HepG2 (cell line): ENCODE measurements at regions not wholly inside any gene's neighbourhood (a gene's known extent, or its start where the extent isn't known, plus 50 kb on each side); places are given as distances from the start of the nearest gene placed in this dataset.

Experiments
- ATAC-seq: fragments of 200-7000 bp; cut with Tn5 transposase; 3 replicates; pipeline ENCODE4 v1.9.1; 2020; ENCODE audit warnings: mild to moderate bottlenecking, moderate library complexity
- BruUV-seq: library from RNA; stranded (reverse); fragments of 400-500 nt; replicated peaks from 2 replicates; lab custom pipeline; 2021; lab: Mats Ljungman, UMichigan
- CTCF ChIA-PET: fragments of 300-600 bp; formaldehyde crosslinking; extraction: SDS; loops from one replicate; lab custom pipeline; 2021; ENCODE audit warnings: low total read pairs, inconsistent platforms, low intra/inter-chr PET ratio; lab: Yijun Ruan, JAX
- POLR2A ChIA-PET: fragments of 350-600 bp; sonication (Branson Sonifier 250); formaldehyde crosslinking; loops from one replicate; lab custom pipeline; 2020; ENCODE audit warnings: antibody characterized with exemption, inconsistent platforms; lab: Yijun Ruan, JAX
- DNase-seq: peaks from one replicate; pipeline ENCODE4 v3.0.0-alpha.2; 2015; ENCODE audit warnings: low spot score
- FAIRE-seq: peaks from 3 replicates; lab custom pipeline; 2011; peaks lifted over from hg19 to GRCh38; lab: Jason Lieb, UNC
- H2AFZ ChIP-seq: one replicate; pipeline ENCODE4 v1.6.1; 2011; ENCODE audit warnings: low read length, inconsistent platforms
- H3K27ac ChIP-seq: fragments of 300-600 bp; 3 replicates; pipeline ENCODE4 v1.8.0; 2011; ENCODE audit warnings: mixed run types, mild to moderate bottlenecking, mixed read lengths, low read length, inconsistent platforms; ENCODE audit not compliant: insufficient read depth; ENCODE audit errors: extremely low read length
- H3K27me3 ChIP-seq, 2 experiments: fragments of 200-600 bp in 1 of 2; 2 replicates in 1 of 2; 3 replicates in 1 of 2; pipeline versions ENCODE4 v1.6.0 to v1.8.0; 2011; ENCODE audit warnings: low read length in 2 of 2, mild to moderate bottlenecking in 2 of 2, moderate library complexity in 2 of 2, inconsistent platforms in 1 of 2; ENCODE audit not compliant: insufficient read depth in 2 of 2, control insufficient read depth in 1 of 2
- H3K36me3 ChIP-seq, 2 experiments: fragments of 200-600 bp in 1 of 2; replicated peaks in 1 of 2; 2 replicates in 1 of 2; 3 replicates in 1 of 2; pipeline versions ENCODE4 v1.5.1 to v1.8.0; 2011; ENCODE audit warnings: low read length in 2 of 2, inconsistent platforms in 1 of 2; ENCODE audit not compliant: insufficient read depth in 2 of 2, control insufficient read depth in 1 of 2
- H3K4me1 ChIP-seq: 2 replicates; pipeline ENCODE4 v1.5.1; 2012; ENCODE audit warnings: low read length, inconsistent platforms; ENCODE audit not compliant: insufficient read depth
- H3K4me2 ChIP-seq: 2 replicates; pipeline ENCODE4 v1.6.0; 2011; ENCODE audit warnings: low read depth, low read length, inconsistent platforms
- H3K4me3 ChIP-seq, 3 experiments: fragments of 200-600 bp in 1 of 3; sonication (generic), shearing (Covaris generic) in 1 of 3; replicated peaks in 1 of 3; 2 replicates each; pipeline ENCODE4 v1.5.1; 2011 to 2016; ENCODE audit warnings: low read length in 3 of 3, inconsistent platforms in 2 of 3, low read depth in 2 of 3, mild to moderate bottlenecking in 2 of 3, control low read depth in 1 of 3, mixed read lengths in 1 of 3; ENCODE audit not compliant: insufficient read depth in 1 of 3
- H3K79me2 ChIP-seq: one replicate; pipeline ENCODE4 v1.6.1; 2011; ENCODE audit warnings: low read length, inconsistent platforms; ENCODE audit not compliant: insufficient read depth
- H3K9ac ChIP-seq: 2 replicates; pipeline ENCODE4 v1.6.0; 2011; ENCODE audit warnings: mild to moderate bottlenecking, low read depth, low read length, inconsistent platforms; ENCODE audit not compliant: insufficient read depth
- H3K9me3 ChIP-seq: 2 replicates; pipeline ENCODE4 v1.5.1; 2012; ENCODE audit warnings: mild to moderate bottlenecking, low read length
- H4K20me1 ChIP-seq: 2 replicates; pipeline ENCODE4 v1.6.0; 2011; ENCODE audit warnings: inconsistent platforms, mild to moderate bottlenecking, low read length, moderate library complexity; ENCODE audit not compliant: insufficient read depth
- ATF2 ChIP-seq: sonication (generic); formaldehyde crosslinking; IDR thresholded peaks from 2 replicates; pipeline ENCODE4 v1.4.0; 2020; ENCODE audit warnings: missing genetic modification reagents
- HNF4G ChIP-seq, 2 experiments: sonication (generic) in 1 of 2; formaldehyde crosslinking in 1 of 2; IDR thresholded peaks; 2 replicates each; pipeline versions ENCODE4 v1.4.0 to v1.6.1; 2011 to 2020; ENCODE audit warnings: borderline replicate concordance in 2 of 2, low read depth in 2 of 2, mild to moderate bottlenecking in 2 of 2, low read length in 1 of 2, missing genetic modification reagents in 1 of 2, moderate library complexity in 1 of 2
- HNRNPK ChIP-seq: fragments of 200-400 bp; formaldehyde crosslinking; IDR thresholded peaks from 2 replicates; pipeline ENCODE4 v1.6.1; 2018; ENCODE audit warnings: low read length, low read depth, moderate library complexity, mild to moderate bottlenecking; ENCODE audit not compliant: poor library complexity, severe bottlenecking
- KDM6A ChIP-seq: IDR thresholded peaks from 2 replicates; pipeline ENCODE4 v1.6.1; 2016; ENCODE audit warnings: low read depth
- PREB ChIP-seq: sonication (generic); formaldehyde crosslinking; IDR thresholded peaks from 2 replicates; pipeline ENCODE4 v1.4.0; 2020; ENCODE audit warnings: missing genetic modification reagents
- TCF7L2 ChIP-seq: IDR thresholded peaks from 2 replicates; pipeline ENCODE4 v1.6.1; 2011; ENCODE audit warnings: mild to moderate bottlenecking, low read depth, low read length, moderate library complexity
- ZFX ChIP-seq: sonication (generic); formaldehyde crosslinking; IDR thresholded peaks from 2 replicates; pipeline ENCODE4 v1.4.0; 2020; ENCODE audit warnings: mild to moderate bottlenecking, low read depth, missing genetic modification reagents, moderate library complexity
- ZNF577 ChIP-seq: sonication (generic); formaldehyde crosslinking; IDR thresholded peaks from 2 replicates; pipeline ENCODE4 v1.4.0; 2020; ENCODE audit warnings: mild to moderate bottlenecking, low read depth, missing genetic modification reagents, borderline replicate concordance
- ZNF75D ChIP-seq: sonication (generic); formaldehyde crosslinking; IDR thresholded peaks from 2 replicates; pipeline ENCODE4 v1.8.1; 2023; ENCODE audit warnings: missing genetic modification reagents, mild to moderate bottlenecking, borderline replicate concordance
- WGBS: methylation state at CpG from one replicate; pipeline ENCODE4 v1.1.6; 2017; ENCODE audit warnings: low lambda C conversion rate; 5-methylcytosine and 5-hydroxymethylcytosine counted together
- in situ Hi-C: cut with HindIII; loops from 2 replicates; pipeline ENCODE4 v1.10.0; 2017; ENCODE audit warnings: low pct_unique_long_range_greater_than_20kb; ENCODE audit not compliant: extremely low pct_ligation_motif_present
- intact Hi-C: fragments of 100-400 bp; cut with micrococcal nuclease; formaldehyde crosslinking; loops from one replicate; pipeline ENCODE4 v1.10.0; 2022; ENCODE audit not compliant: unreplicated experiment
- TF ChIP-seq, protein P1 (sequence below), 2 experiments: fragments of 450-650 bp in 1 of 2; sonication (generic) in 1 of 2; formaldehyde crosslinking in 1 of 2; IDR thresholded peaks; 2 replicates each; pipeline versions ENCODE4 v1.6.1 to v1.8.0; 2016 to 2022; ENCODE audit warnings: antibody characterized with exemption in 1 of 2, mild to moderate bottlenecking in 1 of 2, missing genetic modification reagents in 1 of 2
- TF ChIP-seq, protein P2 (sequence below): fragments of 450-650 bp; IDR thresholded peaks from 2 replicates; pipeline ENCODE4 v1.6.1; 2017

- Histone ChIP-seq H3K9me3 (no peaks in the 10 kb centered on the region), H3K27me3 (no peaks in the 10 kb centered on the region), H2AFZ (no peak overlapping the region), H3K36me3 (no peaks in the 10 kb centered on the region), H3K9ac (no peak overlapping the region), H3K79me2 (no peaks in the 10 kb centered on the region), H3K27ac (no peak overlapping the region), H4K20me1 (no peaks in the 10 kb centered on the region), H3K4me2 (no peak overlapping the region), H3K4me1 (no peaks in the 10 kb centered on the region), H3K4me3 (no peak overlapping the region)
- FAIRE-seq (no peak), ATAC-seq (no peak), DNase-seq (no peak)
- intact Hi-C loops: no loop called here
- BruUV-seq: no TSS peak
- whole genome bisulfite sequencing: 3% methylated on average over 2 of the region's 2 CpGs
- TF ChIP-seq ZNF577 (no peak), ZFX (no peak), ZNF75D (CRISPR knock-in tag) (no peak), TCF7L2 (no peak), HNRNPK (no peak), KDM6A (CRISPR knock-in tag) (no peak), PREB (CRISPR knock-in tag) (no peak), HNF4G (IDR thresholded peaks at IDR 0.05; ENCODE audit: borderline replicate concordance, low read depth, low read length) (no peak), HNF4G (CRISPR knock-in tag; IDR thresholded peaks at IDR 0.05; ENCODE audit: borderline replicate concordance, low read depth) (no peak), ATF2 (CRISPR knock-in tag) (no peak)
- TF ChIP-seq, protein P1, sequence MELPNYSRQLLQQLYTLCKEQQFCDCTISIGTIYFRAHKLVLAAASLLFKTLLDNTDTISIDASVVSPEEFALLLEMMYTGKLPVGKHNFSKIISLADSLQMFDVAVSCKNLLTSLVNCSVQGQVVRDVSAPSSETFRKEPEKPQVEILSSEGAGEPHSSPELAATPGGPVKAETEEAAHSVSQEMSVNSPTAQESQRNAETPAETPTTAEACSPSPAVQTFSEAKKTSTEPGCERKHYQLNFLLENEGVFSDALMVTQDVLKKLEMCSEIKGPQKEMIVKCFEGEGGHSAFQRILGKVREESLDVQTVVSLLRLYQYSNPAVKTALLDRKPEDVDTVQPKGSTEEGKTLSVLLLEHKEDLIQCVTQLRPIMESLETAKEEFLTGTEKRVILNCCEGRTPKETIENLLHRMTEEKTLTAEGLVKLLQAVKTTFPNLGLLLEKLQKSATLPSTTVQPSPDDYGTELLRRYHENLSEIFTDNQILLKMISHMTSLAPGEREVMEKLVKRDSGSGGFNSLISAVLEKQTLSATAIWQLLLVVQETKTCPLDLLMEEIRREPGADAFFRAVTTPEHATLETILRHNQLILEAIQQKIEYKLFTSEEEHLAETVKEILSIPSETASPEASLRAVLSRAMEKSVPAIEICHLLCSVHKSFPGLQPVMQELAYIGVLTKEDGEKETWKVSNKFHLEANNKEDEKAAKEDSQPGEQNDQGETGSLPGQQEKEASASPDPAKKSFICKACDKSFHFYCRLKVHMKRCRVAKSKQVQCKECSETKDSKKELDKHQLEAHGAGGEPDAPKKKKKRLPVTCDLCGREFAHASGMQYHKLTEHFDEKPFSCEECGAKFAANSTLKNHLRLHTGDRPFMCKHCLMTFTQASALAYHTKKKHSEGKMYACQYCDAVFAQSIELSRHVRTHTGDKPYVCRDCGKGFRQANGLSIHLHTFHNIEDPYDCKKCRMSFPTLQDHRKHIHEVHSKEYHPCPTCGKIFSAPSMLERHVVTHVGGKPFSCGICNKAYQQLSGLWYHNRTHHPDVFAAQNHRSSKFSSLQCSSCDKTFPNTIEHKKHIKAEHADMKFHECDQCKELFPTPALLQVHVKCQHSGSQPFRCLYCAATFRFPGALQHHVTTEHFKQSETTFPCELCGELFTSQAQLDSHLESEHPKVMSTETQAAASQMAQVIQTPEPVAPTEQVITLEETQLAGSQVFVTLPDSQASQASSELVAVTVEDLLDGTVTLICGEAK (IDR thresholded peaks at IDR 0.05): no peak
- TF ChIP-seq, protein P1 (CRISPR knock-in tag; IDR thresholded peaks at IDR 0.05): no peak
- TF ChIP-seq, protein P2, sequence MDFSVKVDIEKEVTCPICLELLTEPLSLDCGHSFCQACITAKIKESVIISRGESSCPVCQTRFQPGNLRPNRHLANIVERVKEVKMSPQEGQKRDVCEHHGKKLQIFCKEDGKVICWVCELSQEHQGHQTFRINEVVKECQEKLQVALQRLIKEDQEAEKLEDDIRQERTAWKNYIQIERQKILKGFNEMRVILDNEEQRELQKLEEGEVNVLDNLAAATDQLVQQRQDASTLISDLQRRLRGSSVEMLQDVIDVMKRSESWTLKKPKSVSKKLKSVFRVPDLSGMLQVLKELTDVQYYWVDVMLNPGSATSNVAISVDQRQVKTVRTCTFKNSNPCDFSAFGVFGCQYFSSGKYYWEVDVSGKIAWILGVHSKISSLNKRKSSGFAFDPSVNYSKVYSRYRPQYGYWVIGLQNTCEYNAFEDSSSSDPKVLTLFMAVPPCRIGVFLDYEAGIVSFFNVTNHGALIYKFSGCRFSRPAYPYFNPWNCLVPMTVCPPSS: no peak
- POLR2A ChIA-PET: no interaction called here
- in situ Hi-C loops: no loop called here
- CTCF ChIA-PET: no interaction called here
Observed at GRCh38 chr2:161041356-161041755, 118.9 kb upstream of the TANK start.
